ENCODE measurements at regions not wholly inside any gene's neighbourhood (a gene's known extent, or its start where the extent isn't known, plus 50 kb on each side); places are given as distances from the start of the nearest gene placed in this dataset.

DNA sequence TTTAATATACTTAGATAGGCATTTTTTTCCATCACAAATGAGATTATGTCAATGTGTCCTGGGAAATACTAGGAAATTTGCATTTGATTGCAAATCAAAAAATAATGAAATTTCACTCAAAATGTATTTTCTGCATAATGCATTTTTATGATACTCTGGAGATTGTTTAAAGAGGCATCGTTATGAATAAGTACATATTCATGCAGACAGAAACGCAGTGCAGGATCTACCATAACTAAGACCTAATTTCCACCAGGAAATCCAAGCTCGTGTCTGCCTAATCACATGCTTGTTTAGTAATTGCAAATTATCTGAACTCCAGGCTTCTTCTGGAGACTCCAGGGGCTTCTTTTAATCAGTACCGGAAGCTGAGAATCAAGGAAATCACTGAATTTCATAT is 163.5 kb upstream of the MXRA5 start:
- TF ChIP-seq, protein P1, sequence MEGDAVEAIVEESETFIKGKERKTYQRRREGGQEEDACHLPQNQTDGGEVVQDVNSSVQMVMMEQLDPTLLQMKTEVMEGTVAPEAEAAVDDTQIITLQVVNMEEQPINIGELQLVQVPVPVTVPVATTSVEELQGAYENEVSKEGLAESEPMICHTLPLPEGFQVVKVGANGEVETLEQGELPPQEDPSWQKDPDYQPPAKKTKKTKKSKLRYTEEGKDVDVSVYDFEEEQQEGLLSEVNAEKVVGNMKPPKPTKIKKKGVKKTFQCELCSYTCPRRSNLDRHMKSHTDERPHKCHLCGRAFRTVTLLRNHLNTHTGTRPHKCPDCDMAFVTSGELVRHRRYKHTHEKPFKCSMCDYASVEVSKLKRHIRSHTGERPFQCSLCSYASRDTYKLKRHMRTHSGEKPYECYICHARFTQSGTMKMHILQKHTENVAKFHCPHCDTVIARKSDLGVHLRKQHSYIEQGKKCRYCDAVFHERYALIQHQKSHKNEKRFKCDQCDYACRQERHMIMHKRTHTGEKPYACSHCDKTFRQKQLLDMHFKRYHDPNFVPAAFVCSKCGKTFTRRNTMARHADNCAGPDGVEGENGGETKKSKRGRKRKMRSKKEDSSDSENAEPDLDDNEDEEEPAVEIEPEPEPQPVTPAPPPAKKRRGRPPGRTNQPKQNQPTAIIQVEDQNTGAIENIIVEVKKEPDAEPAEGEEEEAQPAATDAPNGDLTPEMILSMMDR (conservative IDR thresholded peaks at IDR 0.05; ENCODE audit: low read length): no peak
- no peak for TF ChIP-seq EZH2phosphoT487 (IDR thresholded peaks at IDR 0.05; ENCODE audit: borderline replicate concordance, low read depth, low read length)

Measured in OCI-LY7 (cell line).